Bronchial epithelial cell (primary cell): ENCODE measurements at regions not wholly inside any gene's neighbourhood (a gene's known extent, or its start where the extent isn't known, plus 50 kb on each side); places are given as distances from the start of the nearest gene placed in this dataset.

Experiments used
- DNase-seq: peaks from one replicate; pipeline ENCODE4 v3.0.0-alpha.2; 2010; ENCODE audit warnings: low read depth
- FAIRE-seq: peaks from 2 replicates; lab custom pipeline; 2011; peaks lifted over from hg19 to GRCh38; lab: Jason Lieb, UNC
- H3K27me3 ChIP-seq: 2 replicates; pipeline ENCODE4 v1.5.1; 2011; ENCODE audit warnings: low read length; ENCODE audit not compliant: control insufficient read depth, insufficient read depth
- H3K36me3 ChIP-seq: 2 replicates; pipeline ENCODE4 v1.5.1; 2011; ENCODE audit warnings: low read length; ENCODE audit not compliant: control insufficient read depth, insufficient read depth
- H3K4me3 ChIP-seq: 2 replicates; pipeline ENCODE4 v1.5.1; 2011; ENCODE audit warnings: mild to moderate bottlenecking, low read depth, low read length, control low read depth
- TF ChIP-seq, protein P1 (sequence below): IDR thresholded peaks from 2 replicates; pipeline ENCODE4 v1.5.1; 2011; ENCODE audit warnings: mild to moderate bottlenecking, moderate library complexity, low read length, control low read depth, inconsistent platforms; ENCODE audit not compliant: insufficient read depth, severe bottlenecking

DNA sequence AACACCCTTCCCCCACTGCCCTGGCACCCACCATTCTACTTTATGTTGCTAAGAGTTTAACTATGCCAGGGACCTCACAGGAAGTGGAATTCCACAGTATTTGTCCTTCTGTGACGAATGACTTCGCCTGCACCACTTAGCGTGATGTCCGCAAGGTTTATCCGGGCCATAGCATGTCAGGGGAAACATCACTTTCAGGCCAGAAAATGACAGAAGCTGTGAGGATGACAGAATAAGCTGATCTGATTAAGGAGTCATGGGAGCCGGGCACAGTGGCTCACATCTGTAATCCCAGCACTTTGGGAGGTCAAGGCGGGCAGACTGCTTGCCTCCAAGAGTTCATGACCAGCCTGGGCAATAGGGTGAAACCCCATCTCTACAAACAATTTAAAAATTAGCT is 248.8 kb downstream of the EIPR1 start:
- Histone ChIP-seq H3K4me3 (no peak overlapping the region), H3K27me3 (no peaks in the 10 kb centered on the region), H3K36me3 (no peaks in the 10 kb centered on the region)
- TF ChIP-seq, protein P1, sequence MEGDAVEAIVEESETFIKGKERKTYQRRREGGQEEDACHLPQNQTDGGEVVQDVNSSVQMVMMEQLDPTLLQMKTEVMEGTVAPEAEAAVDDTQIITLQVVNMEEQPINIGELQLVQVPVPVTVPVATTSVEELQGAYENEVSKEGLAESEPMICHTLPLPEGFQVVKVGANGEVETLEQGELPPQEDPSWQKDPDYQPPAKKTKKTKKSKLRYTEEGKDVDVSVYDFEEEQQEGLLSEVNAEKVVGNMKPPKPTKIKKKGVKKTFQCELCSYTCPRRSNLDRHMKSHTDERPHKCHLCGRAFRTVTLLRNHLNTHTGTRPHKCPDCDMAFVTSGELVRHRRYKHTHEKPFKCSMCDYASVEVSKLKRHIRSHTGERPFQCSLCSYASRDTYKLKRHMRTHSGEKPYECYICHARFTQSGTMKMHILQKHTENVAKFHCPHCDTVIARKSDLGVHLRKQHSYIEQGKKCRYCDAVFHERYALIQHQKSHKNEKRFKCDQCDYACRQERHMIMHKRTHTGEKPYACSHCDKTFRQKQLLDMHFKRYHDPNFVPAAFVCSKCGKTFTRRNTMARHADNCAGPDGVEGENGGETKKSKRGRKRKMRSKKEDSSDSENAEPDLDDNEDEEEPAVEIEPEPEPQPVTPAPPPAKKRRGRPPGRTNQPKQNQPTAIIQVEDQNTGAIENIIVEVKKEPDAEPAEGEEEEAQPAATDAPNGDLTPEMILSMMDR: no peak
- FAIRE-seq (no peak), DNase-seq (no peak)

DNA sequence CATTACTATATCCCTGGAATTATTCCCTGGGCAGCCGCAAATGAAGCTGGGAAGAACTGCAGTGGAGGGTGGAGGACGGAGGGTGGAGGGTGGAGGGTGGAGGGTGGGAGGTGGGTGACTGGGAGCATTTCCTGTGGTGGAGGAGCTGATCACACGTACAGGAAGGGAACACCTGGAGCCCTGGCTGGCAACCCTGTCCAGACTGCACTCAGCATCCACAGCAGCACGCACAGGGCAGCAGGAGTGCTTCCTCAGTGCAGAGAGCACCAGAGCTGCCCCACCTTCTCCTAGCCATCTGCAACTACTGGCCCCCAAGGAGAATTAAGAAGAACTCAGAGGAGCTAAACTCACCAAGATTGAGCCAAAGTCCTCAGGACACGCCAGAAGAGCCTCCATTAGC is 249.9 kb downstream of the EIPR1 start:
- FAIRE-seq (no peak), DNase-seq (no peak)
- H3K36me3 ChIP-seq: no peaks in the 10 kb centered on the region
- TF ChIP-seq, protein P1: no peak
- no peaks in the 10 kb centered on the region for H3K27me3 ChIP-seq
- no peak overlapping the region for H3K4me3 ChIP-seq

DNA sequence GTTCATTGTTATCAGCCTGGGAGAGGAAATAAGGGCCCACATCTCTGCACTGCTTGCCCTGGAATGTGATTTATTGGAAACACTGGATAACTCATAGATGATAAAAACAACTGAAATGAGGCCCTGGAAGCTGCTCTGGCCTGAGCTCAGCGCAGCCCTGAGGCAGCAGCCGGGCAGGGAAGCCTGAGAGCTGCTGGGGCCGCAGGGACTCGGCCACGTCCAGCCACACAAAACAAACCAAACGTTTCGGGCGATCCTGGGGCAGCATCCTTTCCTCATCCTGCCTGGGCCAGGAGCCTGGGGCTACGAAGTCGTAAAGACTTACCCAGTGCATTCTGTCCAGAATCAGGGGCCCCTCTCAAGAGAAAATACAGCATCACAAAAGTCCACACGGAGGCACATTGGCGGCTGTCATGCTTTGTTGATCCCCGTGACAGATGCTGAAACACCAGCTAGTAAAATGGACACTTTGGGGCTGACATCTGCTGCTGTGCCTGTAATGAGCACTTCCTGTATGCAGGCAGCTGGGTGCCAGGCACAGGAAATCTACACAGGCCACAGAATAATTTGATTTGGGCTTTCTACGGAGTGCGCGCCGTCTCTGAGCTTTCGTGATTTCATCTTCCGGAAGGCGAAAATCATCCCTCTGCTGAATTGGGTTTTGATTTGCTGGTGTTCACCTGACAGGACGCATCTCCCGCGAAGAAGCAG is 250.6 kb downstream of the EIPR1 start:
- no peak overlapping the region for H3K4me3 ChIP-seq
- H3K27me3 ChIP-seq: no peaks in the 10 kb centered on the region
- no peaks in the 10 kb centered on the region for H3K36me3 ChIP-seq
- FAIRE-seq (no peak), DNase-seq (no peak)
- TF ChIP-seq, protein P1: no peak

DNA sequence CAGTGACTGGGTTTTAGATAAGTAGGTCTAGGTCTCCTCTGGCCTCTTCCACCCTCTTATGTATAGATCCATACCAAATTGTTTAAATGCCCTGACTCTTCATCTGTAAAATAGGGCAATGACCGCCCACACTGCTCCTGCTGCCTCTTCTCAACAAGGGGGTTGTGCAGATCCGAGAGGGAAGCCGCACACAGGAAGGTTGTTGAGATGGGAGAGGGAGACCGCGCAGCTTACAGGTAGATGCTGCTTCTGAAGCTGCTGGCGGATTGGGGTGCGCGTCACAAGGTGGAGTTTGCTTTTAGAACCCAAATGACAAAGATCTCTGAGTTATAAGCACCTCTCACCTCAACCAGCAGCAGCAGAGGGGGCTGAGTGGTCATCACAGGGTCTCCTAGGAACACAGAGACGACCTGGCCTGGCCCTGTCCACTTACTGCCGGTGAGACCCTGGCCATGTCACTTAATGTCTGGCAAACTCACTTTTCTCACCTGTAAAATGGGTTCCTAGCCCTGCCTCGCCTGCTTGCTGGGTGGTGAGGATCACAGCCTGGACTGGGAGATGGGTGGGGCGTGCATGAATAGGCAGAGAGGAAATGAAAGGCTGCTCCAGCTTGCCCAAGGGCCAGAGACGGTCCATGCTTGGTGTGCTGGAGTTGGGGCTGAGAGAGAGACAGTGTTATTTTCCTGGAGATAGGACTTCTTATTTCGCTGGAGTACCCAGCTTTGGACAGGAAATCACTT is 251.3 kb downstream of the EIPR1 start:
- Histone ChIP-seq H3K4me3 (no peak overlapping the region), H3K27me3 (no peaks in the 10 kb centered on the region), H3K36me3 (no peaks in the 10 kb centered on the region)
- no peak for FAIRE-seq
- DNase-seq: no peak
- TF ChIP-seq, protein P1: no peak

DNA sequence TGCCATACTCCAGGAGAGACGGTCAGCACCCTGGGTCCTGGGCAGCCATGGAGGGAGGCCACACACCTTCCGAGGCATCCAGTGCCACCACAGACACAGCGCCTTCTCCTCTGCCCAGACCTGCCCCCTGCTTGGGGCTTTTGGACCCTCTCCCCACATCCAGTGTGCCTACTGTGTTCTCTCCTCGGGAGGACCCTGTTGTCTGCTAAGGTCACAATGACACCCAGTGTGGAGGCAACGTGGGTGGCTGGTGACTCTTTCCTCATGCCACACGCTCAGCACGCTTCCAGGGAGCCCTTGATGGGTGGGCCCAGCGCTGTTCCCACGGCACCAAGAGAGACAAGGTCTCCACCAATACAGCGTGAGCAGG is 251.9 kb downstream of the EIPR1 start:
- TF ChIP-seq, protein P1: no peak
- no peak for FAIRE-seq
- H3K36me3 ChIP-seq: no peaks in the 10 kb centered on the region
- H3K27me3 ChIP-seq: no peaks in the 10 kb centered on the region
- DNase-seq: no peak
- no peak overlapping the region for H3K4me3 ChIP-seq
